ENCODE measurements at regions not wholly inside any gene's neighbourhood (a gene's known extent, or its start where the extent isn't known, plus 50 kb on each side); places are given as distances from the start of the nearest gene placed in this dataset.

- TF ChIP-seq POLR2A (IDR thresholded peaks at IDR 0.05) (no peak), CTCF (IDR thresholded peaks at IDR 0.05) (no peak), EP300 (IDR thresholded peaks at IDR 0.05) (no peak)
- H3K27ac ChIP-seq, result no peak overlapping the region
- no peak overlapping the region for H3K4me3 ChIP-seq
- H3K27me3 ChIP-seq, result no peaks in the 10 kb centered on the region
- no peak for DNase-seq (ENCODE audit: low spot score in 2 of 2)
- H3K36me3 ChIP-seq, result no peaks in the 10 kb centered on the region
- H3K4me1 ChIP-seq, result no peaks in the 10 kb centered on the region
- H3K9me3 ChIP-seq, result peaks cover 0 to 7% (median 0%) of the 10 kb centered on the region in 4 donors
These were observed 207.6 kb upstream of the HCCS start for GRCh38 chrX:10903523-10903922.

GRCh38 chrX:10904220-10904619 lies 206.9 kb upstream of the HCCS start:
- no peak overlapping the region for H3K27ac ChIP-seq
- 45 to 81% methylated on average over 2 of the region's 2 CpGs for WGBS, 2 donors

GRCh38 chrX:10906866-10907265 lies 204.3 kb upstream of the HCCS start:
- no peak overlapping the region for H3K4me3 ChIP-seq
- no peaks in the 10 kb centered on the region for H3K27me3 ChIP-seq
- WGBS, 2 donors, result 56 to 91% methylated on average over 1 of the region's 1 CpG
- TF ChIP-seq CTCF (IDR thresholded peaks at IDR 0.05) (no peak), POLR2A (IDR thresholded peaks at IDR 0.05) (no peak), EP300 (IDR thresholded peaks at IDR 0.05) (no peak)
- H3K9me3 ChIP-seq, result peaks cover 0 to 7% (median 0%) of the 10 kb centered on the region in 4 donors
- no peaks in the 10 kb centered on the region for H3K4me1 ChIP-seq
- H3K27ac ChIP-seq, result no peak overlapping the region
- no peak for DNase-seq (ENCODE audit: low spot score in 2 of 2)
- no peaks in the 10 kb centered on the region for H3K36me3 ChIP-seq

More at GRCh38 chrX:10904220-10904619, 206.9 kb upstream of the HCCS start:
- TF ChIP-seq CTCF (IDR thresholded peaks at IDR 0.05) (no peak), EP300 (IDR thresholded peaks at IDR 0.05) (no peak), POLR2A (IDR thresholded peaks at IDR 0.05) (no peak)
- Histone ChIP-seq H3K9me3 (peaks cover 0 to 7% (median 0%) of the 10 kb centered on the region in 4 donors), H3K4me1 (no peaks in the 10 kb centered on the region), H3K27me3 (no peaks in the 10 kb centered on the region), H3K36me3 (no peaks in the 10 kb centered on the region), H3K4me3 (no peak overlapping the region)
- DNase-seq (ENCODE audit: low spot score in 2 of 2), result no peak

GRCh38 chrX:10922159-10922558 lies 189.0 kb upstream of the HCCS start:
- Histone ChIP-seq H3K4me3 (no peak overlapping the region), H3K36me3 (no peaks in the 10 kb centered on the region), H3K4me1 (no peaks in the 10 kb centered on the region), H3K27ac (no peak overlapping the region), H3K9me3 (no peaks in the 10 kb centered on the region), H3K27me3 (no peaks in the 10 kb centered on the region)
- no peak for DNase-seq (ENCODE audit: low spot score in 2 of 2)
- TF ChIP-seq POLR2A (IDR thresholded peaks at IDR 0.05) (no peak), CTCF (IDR thresholded peaks at IDR 0.05) (no peak), EP300 (IDR thresholded peaks at IDR 0.05) (no peak)

- H3K36me3 ChIP-seq, result no peaks in the 10 kb centered on the region
- no peak for TF ChIP-seq CTCF (IDR thresholded peaks at IDR 0.05)
- no peak for TF ChIP-seq EP300 (IDR thresholded peaks at IDR 0.05)
- TF ChIP-seq POLR2A (IDR thresholded peaks at IDR 0.05), result no peak
- H3K9me3 ChIP-seq, result no peaks in the 10 kb centered on the region
- H3K27me3 ChIP-seq, result no peaks in the 10 kb centered on the region
- DNase-seq (ENCODE audit: low spot score in 2 of 2), result no peak
- no peaks in the 10 kb centered on the region for H3K4me1 ChIP-seq
- no peak overlapping the region for H3K27ac ChIP-seq
- WGBS, 2 donors, result 62 to 73% methylated on average over 1 of the region's 1 CpG
- H3K4me3 ChIP-seq, result no peak overlapping the region
These were observed 188.3 kb upstream of the HCCS start for GRCh38 chrX:10922835-10923234.
